GOT3 (cell line): ENCODE measurements at regions not wholly inside any gene's neighbourhood (a gene's known extent, or its start where the extent isn't known, plus 50 kb on each side); places are given as distances from the start of the nearest gene placed in this dataset.
"Not testable (repeated sequence)": the region's sequence is repeated elsewhere in the genome, so short reads cannot be mapped to it uniquely, and the experiment has no call there.

ENCODE experiments used
- DNase-seq: peaks from one replicate; lab custom pipeline; 2025; ENCODE audit warnings: mixed read lengths; lab: John Stamatoyannopoulos, UW

- no peak for DNase-seq
Observed at GRCh38 chr3:170651260-170651845, 65.5 kb upstream of the SLC7A14 start.

- DNase-seq = not testable (repeated sequence)
Observed at GRCh38 chr3:170650557-170650956, 64.7 kb upstream of the SLC7A14 start.

- no peak for DNase-seq
Observed at GRCh38 chr3:170644711-170645110, 58.8 kb upstream of the SLC7A14 start.

- no peak for DNase-seq
Observed at GRCh38 chr3:170643831-170644230, 58.0 kb upstream of the SLC7A14 start.

- DNase-seq = no peak
Observed at GRCh38 chr3:170642882-170643601, 57.2 kb upstream of the SLC7A14 start.

- DNase-seq = no peak
Observed at GRCh38 chr3:170641510-170642236, 55.8 kb upstream of the SLC7A14 start.

- no peak for DNase-seq
Observed at GRCh38 chr3:170640737-170641171, 54.9 kb upstream of the SLC7A14 start.

GRCh38 chr3:170638988-170639387 is 53.1 kb upstream of the SLC7A14 start:
- DNase-seq = no peak

GRCh38 chr3:170637306-170637705 is 51.4 kb upstream of the SLC7A14 start:
- DNase-seq = no peak

- no peak for DNase-seq
Observed at GRCh38 chr3:170636400-170636973, 50.6 kb upstream of the SLC7A14 start.
